OCI-LY1 (cell line): ENCODE measurements at regions not wholly inside any gene's neighbourhood (a gene's known extent, or its start where the extent isn't known, plus 50 kb on each side); places are given as distances from the start of the nearest gene placed in this dataset.

Experiments
- CTCF ChIP-seq: fragments of 200-600 bp; sonication (generic), shearing (Covaris generic); IDR thresholded peaks from 2 replicates; pipeline ENCODE4 v1.5.1; 2017; ENCODE audit warnings: mild to moderate bottlenecking, antibody characterized with exemption, low read length, moderate library complexity, mixed read lengths
- EZH2 ChIP-seq: fragments of 200-600 bp; sonication (generic), shearing (Covaris generic); IDR thresholded peaks from 2 replicates; pipeline ENCODE4 v1.8.0; 2017; ENCODE audit warnings: borderline replicate concordance, mixed run types, mild to moderate bottlenecking, antibody characterized with exemption, low read length, moderate library complexity, mixed read lengths

DNA sequence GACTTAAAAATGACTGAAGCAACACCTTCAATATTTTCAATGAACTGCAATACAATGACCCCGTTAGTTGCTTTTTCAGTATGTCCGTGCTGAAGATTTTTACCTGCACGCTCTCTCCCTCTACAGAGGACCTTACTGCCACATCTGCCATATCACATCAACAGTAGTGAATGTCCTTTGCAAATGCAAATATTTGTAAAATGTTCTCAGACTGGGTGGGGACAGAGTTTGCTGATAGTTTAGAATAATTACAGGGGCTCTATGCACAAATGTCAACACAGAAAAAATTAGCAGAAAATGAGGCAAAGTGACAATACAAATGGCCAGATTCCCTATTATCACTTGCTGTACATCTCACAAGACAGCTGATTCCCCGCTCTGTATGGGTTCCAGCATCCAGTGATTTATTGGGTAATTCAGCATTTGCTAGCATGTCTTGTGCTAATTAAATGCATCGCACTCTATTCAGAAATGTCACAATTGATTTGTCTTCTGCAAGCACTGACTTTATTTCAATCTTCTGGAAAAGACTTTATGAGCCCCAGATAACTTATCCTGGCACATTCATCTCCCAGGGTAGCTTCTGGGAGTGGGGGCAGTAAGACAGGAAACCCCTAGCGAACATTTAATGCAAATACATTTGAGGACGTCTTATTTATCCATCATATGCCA lies 69.1 kb upstream of the PTER start:
- TF ChIP-seq CTCF = no peak
- no peak for TF ChIP-seq EZH2
